SU-DHL-6 (cell line): ENCODE measurements at regions not wholly inside any gene's neighbourhood (a gene's known extent, or its start where the extent isn't known, plus 50 kb on each side); places are given as distances from the start of the nearest gene placed in this dataset.

Source experiments
- H2AFZ ChIP-seq: fragments of 200-600 bp; sonication (generic); 2 replicates; pipeline ENCODE4 v1.6.1; 2014; ENCODE audit warnings: low read depth, mild to moderate bottlenecking, moderate library complexity, mixed read lengths, antibody characterized with exemption, low read length; ENCODE audit not compliant: severe bottlenecking
- H3F3A ChIP-seq: fragments of 200-600 bp; shearing (Covaris generic); 2 replicates; pipeline ENCODE4 v1.6.0; 2016; ENCODE audit warnings: antibody characterized with exemption, mild to moderate bottlenecking; ENCODE audit not compliant: insufficient read depth
- H3K27ac ChIP-seq: fragments of 200-600 bp; sonication (generic); 2 replicates; pipeline ENCODE4 v1.5.1; 2016; ENCODE audit warnings: low read depth, mild to moderate bottlenecking, low read length, moderate library complexity, mixed read lengths
- H3K27me3 ChIP-seq: fragments of 200-600 bp; sonication (generic), shearing (Covaris generic); 2 replicates; pipeline ENCODE4 v1.6.0; 2014; ENCODE audit warnings: mild to moderate bottlenecking, low read length
- H3K36me3 ChIP-seq: fragments of 200-600 bp; sonication (generic); 2 replicates; pipeline ENCODE4 v1.6.1; 2014; ENCODE audit warnings: mild to moderate bottlenecking, low read length, mixed read lengths
- H3K4me2 ChIP-seq: fragments of 300-600, 200-600 bp; shearing (Covaris generic), sonication (generic); 2 replicates; pipeline ENCODE4 v1.6.0; 2014; ENCODE audit warnings: low read length, low read depth, mild to moderate bottlenecking; ENCODE audit not compliant: poor library complexity, severe bottlenecking
- H3K4me3 ChIP-seq: fragments of 200-600 bp; sonication (generic); 2 replicates; pipeline ENCODE4 v1.5.1; 2014; ENCODE audit warnings: antibody characterized with exemption, low read length, mild to moderate bottlenecking, mixed read lengths; ENCODE audit not compliant: insufficient read depth, poor library complexity, severe bottlenecking
- H3K79me2 ChIP-seq: fragments of 200-600 bp; sonication (generic); 2 replicates; pipeline ENCODE4 v1.6.1; 2014; ENCODE audit warnings: mild to moderate bottlenecking, low read length, moderate library complexity; ENCODE audit not compliant: insufficient read depth
- H3K9ac ChIP-seq: fragments of 200-600 bp; sonication (generic); 2 replicates; pipeline ENCODE4 v1.7.0; 2014; ENCODE audit warnings: mild to moderate bottlenecking, low read length
- H3K9me2 ChIP-seq: fragments of 200-600 bp; sonication (generic); replicated peaks from 2 replicates; pipeline ENCODE4 v1.6.1; 2014; ENCODE audit warnings: low read length; ENCODE audit not compliant: insufficient read depth
- H3K9me3 ChIP-seq: fragments of 200-600 bp; sonication (generic); 2 replicates; pipeline ENCODE4 v1.6.1; 2014; ENCODE audit warnings: low read length, mixed read lengths; ENCODE audit not compliant: insufficient read depth
- H4K20me1 ChIP-seq: fragments of 200-600 bp; sonication (generic); 2 replicates; pipeline ENCODE4 v1.6.1; 2014; ENCODE audit warnings: low read depth, mild to moderate bottlenecking, antibody characterized with exemption, low read length, moderate library complexity, mixed read lengths
- EZH2phosphoT487 ChIP-seq: fragments of 200-600 bp; sonication (generic), shearing (Covaris generic); conservative IDR thresholded peaks from 2 replicates; pipeline ENCODE4 v1.6.1; 2018; ENCODE audit warnings: mild to moderate bottlenecking, antibody characterized with exemption, low read length, moderate library complexity, mixed read lengths
- TF ChIP-seq, protein P1 (sequence below): fragments of 200-600 bp; sonication (generic); IDR thresholded peaks from one replicate; pipeline ENCODE4 v1.5.1; 2017; ENCODE audit warnings: antibody characterized with exemption, mild to moderate bottlenecking, low read length, moderate library complexity; ENCODE audit not compliant: insufficient read depth, poor library complexity, severe bottlenecking

DNA sequence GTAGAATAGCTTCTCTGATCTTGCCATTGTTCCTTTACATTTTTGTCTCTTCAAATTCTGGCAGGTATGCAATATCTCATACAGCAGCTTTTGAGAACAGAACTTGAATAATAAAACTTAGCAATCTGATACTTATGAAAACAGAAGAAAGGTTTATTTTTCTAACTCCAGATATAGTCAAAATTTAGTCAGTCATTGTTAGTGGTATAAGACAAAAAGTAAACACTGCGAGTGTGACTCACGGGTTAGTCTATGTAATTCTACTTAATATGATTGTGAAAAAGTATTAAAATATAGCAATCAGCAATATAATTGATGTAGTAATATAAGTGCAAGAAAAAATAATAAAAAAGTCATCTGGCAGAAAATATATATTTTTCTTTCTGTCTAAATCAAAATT lies 910.4 kb downstream of the DNAH5 start:
- Histone ChIP-seq H3K27ac (no peak overlapping the region), H3F3A (no peaks in the 10 kb centered on the region), H3K36me3 (no peaks in the 10 kb centered on the region), H3K4me2 (no peak overlapping the region), H4K20me1 (no peaks in the 10 kb centered on the region), H3K9ac (no peak overlapping the region), H3K27me3 (no peaks in the 10 kb centered on the region), H2AFZ (no peak overlapping the region), H3K79me2 (no peaks in the 10 kb centered on the region), H3K4me3 (no peak overlapping the region), H3K9me3 (no peaks in the 10 kb centered on the region), H3K9me2 (no peaks in the 10 kb centered on the region)
- no peak for TF ChIP-seq EZH2phosphoT487

DNA sequence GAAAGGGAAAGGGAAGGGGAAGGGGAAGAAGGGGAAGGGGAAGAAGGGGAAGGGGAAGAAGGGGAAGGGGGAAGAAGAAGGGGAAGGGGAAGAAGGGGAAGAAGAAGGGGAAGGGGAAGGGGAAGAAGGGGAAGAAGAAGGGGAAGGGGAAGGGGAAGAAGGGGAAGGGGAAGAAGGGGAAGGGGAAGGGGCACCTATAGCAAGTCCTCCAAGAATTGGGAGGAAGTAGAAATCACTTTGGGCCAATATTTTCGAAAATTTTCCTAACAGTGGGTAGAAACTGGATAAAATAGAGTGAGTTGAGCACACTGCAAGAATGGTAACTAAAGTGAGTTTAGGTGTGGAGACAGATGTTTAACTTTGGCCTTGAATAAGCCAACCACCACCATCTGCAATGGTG lies 915.3 kb downstream of the DNAH5 start:
- TF ChIP-seq EZH2phosphoT487 = no peak
- TF ChIP-seq, protein P1, sequence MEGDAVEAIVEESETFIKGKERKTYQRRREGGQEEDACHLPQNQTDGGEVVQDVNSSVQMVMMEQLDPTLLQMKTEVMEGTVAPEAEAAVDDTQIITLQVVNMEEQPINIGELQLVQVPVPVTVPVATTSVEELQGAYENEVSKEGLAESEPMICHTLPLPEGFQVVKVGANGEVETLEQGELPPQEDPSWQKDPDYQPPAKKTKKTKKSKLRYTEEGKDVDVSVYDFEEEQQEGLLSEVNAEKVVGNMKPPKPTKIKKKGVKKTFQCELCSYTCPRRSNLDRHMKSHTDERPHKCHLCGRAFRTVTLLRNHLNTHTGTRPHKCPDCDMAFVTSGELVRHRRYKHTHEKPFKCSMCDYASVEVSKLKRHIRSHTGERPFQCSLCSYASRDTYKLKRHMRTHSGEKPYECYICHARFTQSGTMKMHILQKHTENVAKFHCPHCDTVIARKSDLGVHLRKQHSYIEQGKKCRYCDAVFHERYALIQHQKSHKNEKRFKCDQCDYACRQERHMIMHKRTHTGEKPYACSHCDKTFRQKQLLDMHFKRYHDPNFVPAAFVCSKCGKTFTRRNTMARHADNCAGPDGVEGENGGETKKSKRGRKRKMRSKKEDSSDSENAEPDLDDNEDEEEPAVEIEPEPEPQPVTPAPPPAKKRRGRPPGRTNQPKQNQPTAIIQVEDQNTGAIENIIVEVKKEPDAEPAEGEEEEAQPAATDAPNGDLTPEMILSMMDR = no peak
- Histone ChIP-seq H3K4me3 (no peak overlapping the region), H3F3A (no peaks in the 10 kb centered on the region), H3K36me3 (no peaks in the 10 kb centered on the region), H3K9me3 (no peaks in the 10 kb centered on the region), H3K79me2 (no peaks in the 10 kb centered on the region), H3K27me3 (no peaks in the 10 kb centered on the region), H3K4me2 (no peak overlapping the region), H3K9me2 (no peaks in the 10 kb centered on the region), H2AFZ (no peak overlapping the region), H3K27ac (no peak overlapping the region), H3K9ac (no peak overlapping the region), H4K20me1 (no peaks in the 10 kb centered on the region)

DNA sequence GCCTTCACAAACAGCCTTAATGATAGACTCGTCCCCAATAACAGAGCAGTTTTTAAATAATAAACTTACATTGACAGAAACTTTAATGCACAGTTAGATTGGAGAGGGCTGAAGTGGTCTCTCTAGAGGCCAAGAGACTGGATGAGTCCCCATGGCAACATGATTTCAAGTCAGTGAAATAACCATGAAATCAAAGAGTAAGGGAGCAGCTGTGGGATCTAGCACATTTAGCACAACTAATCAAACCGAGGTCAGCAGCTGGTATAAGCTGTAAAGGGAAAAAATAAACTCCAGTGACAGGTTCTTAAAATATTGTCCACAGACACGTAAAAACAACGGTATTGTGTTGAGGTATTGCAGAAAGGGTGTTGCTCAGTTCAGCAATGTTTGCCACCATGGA lies 916.6 kb downstream of the DNAH5 start:
- H2AFZ ChIP-seq = no peak overlapping the region

DNA sequence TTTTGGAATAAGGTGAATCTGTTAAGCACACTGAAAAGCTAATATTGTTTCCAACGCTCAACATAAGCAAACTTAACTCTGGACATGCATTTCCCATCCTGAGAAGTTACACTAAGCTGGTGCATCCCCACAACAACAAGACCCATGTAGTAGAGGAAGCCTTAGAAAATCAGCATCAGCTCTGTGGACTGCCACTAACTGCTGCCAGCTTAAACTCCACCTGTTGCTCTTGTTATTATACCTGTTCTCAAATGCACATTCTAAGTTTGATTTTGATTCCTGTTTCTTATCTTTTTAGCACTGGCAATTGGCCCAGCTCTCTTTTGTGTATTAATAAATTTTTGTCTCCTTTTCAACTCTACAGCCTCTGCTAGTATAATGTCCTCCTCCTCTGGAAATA lies 924.8 kb downstream of the DNAH5 start:
- H3F3A ChIP-seq = no peaks in the 10 kb centered on the region
- no peak overlapping the region for H3K4me2 ChIP-seq

More for the DNA sequence above, 916.6 kb downstream of the DNAH5 start:
- Histone ChIP-seq H3K4me2 (no peak overlapping the region), H3K27me3 (no peaks in the 10 kb centered on the region), H3K9me2 (no peaks in the 10 kb centered on the region), H3K79me2 (no peaks in the 10 kb centered on the region), H3K9me3 (no peaks in the 10 kb centered on the region), H3F3A (no peaks in the 10 kb centered on the region), H3K9ac (no peak overlapping the region), H4K20me1 (no peaks in the 10 kb centered on the region), H3K36me3 (no peaks in the 10 kb centered on the region), H3K27ac (no peak overlapping the region), H3K4me3 (no peak overlapping the region)
- TF ChIP-seq EZH2phosphoT487 = no peak
- TF ChIP-seq, protein P1 = no peak

More for the DNA sequence above, 924.8 kb downstream of the DNAH5 start:
- H3K27me3 ChIP-seq = no peaks in the 10 kb centered on the region
- H3K79me2 ChIP-seq = no peaks in the 10 kb centered on the region
- no peak overlapping the region for H3K4me3 ChIP-seq
- H3K9ac ChIP-seq = no peak overlapping the region
- no peak overlapping the region for H3K27ac ChIP-seq
- H3K36me3 ChIP-seq = no peaks in the 10 kb centered on the region
- TF ChIP-seq EZH2phosphoT487 = no peak
- TF ChIP-seq, protein P1 = no peak
- H3K9me2 ChIP-seq = peaks cover 4% of the 10 kb centered on the region; the same call in 1 of the 2 replicates
- H2AFZ ChIP-seq = no peak overlapping the region
- H4K20me1 ChIP-seq = no peaks in the 10 kb centered on the region
- H3K9me3 ChIP-seq = no peaks in the 10 kb centered on the region
